Sigmoid colon (tissue), 3 donors: ENCODE measurements at regions not wholly inside any gene's neighbourhood (a gene's known extent, or its start where the extent isn't known, plus 50 kb on each side); places are given as distances from the start of the nearest gene placed in this dataset.

Source experiments
- POLR2A ChIP-seq, 2 donors: fragments of 450-650 bp; IDR thresholded peaks; one replicate each; pipeline ENCODE4 v1.6.1; 2016; ENCODE audit warnings: antibody characterized with exemption in 2 of 2, mild to moderate bottlenecking in 2 of 2, moderate library complexity in 2 of 2
- TF ChIP-seq, protein P1 (sequence below), 4 experiments: fragments of 450-650 bp in 3 of 4; fragments of 200-600 bp in 1 of 4; IDR thresholded peaks; one replicate each; pipeline ENCODE4 v1.5.1; 2016 to 2019; ENCODE audit warnings: antibody characterized with exemption in 4 of 4, mild to moderate bottlenecking in 3 of 4, moderate library complexity in 2 of 4

DNA sequence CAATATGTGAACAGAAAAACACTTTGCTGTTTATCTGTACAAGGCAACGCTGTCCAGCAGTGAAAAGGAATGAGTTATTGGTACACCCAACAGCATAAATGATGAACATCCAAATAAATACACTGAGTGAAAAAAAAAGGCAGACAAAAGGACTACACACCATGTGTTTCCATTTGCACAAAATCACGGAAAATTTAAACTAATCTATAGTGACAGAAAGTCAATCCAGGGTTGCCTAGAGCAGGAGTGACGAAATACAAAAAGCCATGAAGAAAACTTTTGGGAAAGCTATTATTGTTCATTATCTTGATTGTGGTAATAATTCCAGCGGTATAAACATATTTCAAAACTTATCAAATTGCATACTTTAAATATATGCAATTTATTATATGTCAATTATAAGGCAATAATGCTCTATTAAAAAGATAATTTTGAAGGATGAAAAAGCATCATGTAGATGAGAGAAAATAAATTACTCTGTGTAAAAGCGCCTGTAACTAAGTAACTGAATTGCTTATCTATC, 578.0 kb upstream of the TMEM132C start:
- TF ChIP-seq, protein P1, sequence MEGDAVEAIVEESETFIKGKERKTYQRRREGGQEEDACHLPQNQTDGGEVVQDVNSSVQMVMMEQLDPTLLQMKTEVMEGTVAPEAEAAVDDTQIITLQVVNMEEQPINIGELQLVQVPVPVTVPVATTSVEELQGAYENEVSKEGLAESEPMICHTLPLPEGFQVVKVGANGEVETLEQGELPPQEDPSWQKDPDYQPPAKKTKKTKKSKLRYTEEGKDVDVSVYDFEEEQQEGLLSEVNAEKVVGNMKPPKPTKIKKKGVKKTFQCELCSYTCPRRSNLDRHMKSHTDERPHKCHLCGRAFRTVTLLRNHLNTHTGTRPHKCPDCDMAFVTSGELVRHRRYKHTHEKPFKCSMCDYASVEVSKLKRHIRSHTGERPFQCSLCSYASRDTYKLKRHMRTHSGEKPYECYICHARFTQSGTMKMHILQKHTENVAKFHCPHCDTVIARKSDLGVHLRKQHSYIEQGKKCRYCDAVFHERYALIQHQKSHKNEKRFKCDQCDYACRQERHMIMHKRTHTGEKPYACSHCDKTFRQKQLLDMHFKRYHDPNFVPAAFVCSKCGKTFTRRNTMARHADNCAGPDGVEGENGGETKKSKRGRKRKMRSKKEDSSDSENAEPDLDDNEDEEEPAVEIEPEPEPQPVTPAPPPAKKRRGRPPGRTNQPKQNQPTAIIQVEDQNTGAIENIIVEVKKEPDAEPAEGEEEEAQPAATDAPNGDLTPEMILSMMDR (IDR thresholded peaks at IDR 0.05): no peak
- no peak for TF ChIP-seq POLR2A (IDR thresholded peaks at IDR 0.05)
